ENCODE measurements at regions not wholly inside any gene's neighbourhood (a gene's known extent, or its start where the extent isn't known, plus 50 kb on each side); places are given as distances from the start of the nearest gene placed in this dataset.

DNA sequence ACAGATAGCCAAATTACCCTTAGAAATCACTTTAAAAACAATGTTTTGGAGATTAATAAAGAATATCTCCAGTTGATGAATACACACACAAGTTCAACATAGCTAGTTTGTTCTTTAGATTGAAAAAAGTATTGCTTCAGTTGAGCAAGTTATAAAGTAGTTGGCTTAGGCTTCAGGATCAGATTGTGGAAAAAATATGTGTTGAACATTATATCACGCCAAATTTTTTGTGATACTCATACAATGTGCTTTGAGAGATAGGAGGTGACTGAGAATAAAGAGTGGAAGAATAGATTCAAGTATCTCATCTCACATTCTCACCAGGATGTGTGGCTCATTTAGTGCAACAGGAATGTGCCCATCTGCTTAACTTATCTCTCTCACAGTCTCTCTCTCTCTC, 553.3 kb downstream of the HTR7 start:
- TF ChIP-seq RNF2 (IDR thresholded peaks at IDR 0.05; ENCODE audit: borderline replicate concordance, low read depth) = no peak
- ATAC-seq (no peak), FAIRE-seq (no peak), DNase-seq (ENCODE audit: low read depth in 1 of 2, low spot score in 1 of 2) (no peak)
- H3K4me1 ChIP-seq = no peaks in the 10 kb centered on the region; the same call in 2 of the 3 replicates
- ChIA-PET CTCF (no interaction called here), POLR2A (no interaction called here)
- H3K4me2 ChIP-seq = no peak overlapping the region
- H3K27ac ChIP-seq = no peak overlapping the region
- H3K9me3 ChIP-seq = no peaks in the 10 kb centered on the region
- WGBS (ENCODE audit: missing lambda C conversion rate) = 0% methylated on average over 1 of the region's 1 CpG
- H3K4me3 ChIP-seq = no peak overlapping the region

DNA sequence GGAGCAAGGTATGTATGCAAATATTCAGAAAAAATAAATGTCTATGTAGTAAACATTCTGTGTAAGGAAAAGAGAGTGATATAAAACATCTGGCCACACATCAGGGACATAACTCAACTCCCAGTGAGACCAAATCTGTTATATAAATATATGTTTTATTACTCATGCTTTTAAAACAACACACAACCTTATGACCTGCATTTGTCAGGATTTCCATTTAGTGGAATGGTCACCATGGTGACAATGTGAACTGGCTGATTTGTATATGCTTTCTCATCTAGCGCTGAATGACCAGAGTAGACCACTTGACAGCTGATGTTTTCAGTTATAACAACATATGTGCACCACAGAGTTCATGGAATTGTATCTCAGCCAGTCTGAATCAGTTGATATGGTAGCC, 551.7 kb downstream of the HTR7 start:
- H3K9me3 ChIP-seq = no peaks in the 10 kb centered on the region
- DNase-seq (ENCODE audit: low read depth in 1 of 2, low spot score in 1 of 2) (peak in 1 of 2 experiments; percentile 57), FAIRE-seq (no peak), ATAC-seq (peak in 1 of 2 experiments; percentile 39; a peak in 3 of 6 replicates)
- POLR2A ChIA-PET = no interaction called here
- CTCF ChIA-PET = no interaction called here
- no peaks in the 10 kb centered on the region; the same call in 2 of the 3 replicates for H3K4me1 ChIP-seq
- 6% methylated on average over 1 of the region's 1 CpG for WGBS (ENCODE audit: missing lambda C conversion rate)
- H3K4me2 ChIP-seq = no peak overlapping the region
- no peak overlapping the region for H3K4me3 ChIP-seq
- no peak for TF ChIP-seq FOXS1 (CRISPR knock-in tag; IDR thresholded peaks at IDR 0.05)
- H3K27ac ChIP-seq = no peak overlapping the region

DNA sequence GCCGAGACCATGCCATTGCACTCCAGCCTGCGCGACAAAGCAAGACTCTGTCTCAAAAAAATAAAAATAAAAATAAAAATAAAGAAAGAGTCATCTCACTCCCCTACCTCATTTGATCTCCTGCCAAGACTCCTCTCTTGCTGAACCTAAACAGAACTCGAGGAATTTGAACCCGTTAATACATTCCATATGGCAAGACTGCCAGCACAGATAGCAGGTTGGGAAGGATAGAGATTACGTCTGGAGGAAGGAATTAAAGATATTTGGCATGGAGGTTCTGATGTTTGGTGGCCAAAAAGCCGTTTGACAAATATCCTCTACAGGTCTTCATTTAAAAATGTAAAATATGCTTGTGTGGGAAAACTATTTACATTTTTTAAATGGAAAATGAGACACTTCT, 549.6 kb downstream of the HTR7 start:
- no peak for TF ChIP-seq HOXA7 (CRISPR knock-in tag; IDR thresholded peaks at IDR 0.05)
- H3K9me3 ChIP-seq = 0 out of 3 replicates have a peak, but pooled peaks cover 4% of the 10 kb centered on the region
- ATAC-seq = no peak
- no peak overlapping the region for H3K27ac ChIP-seq
- H3K4me3 ChIP-seq = no peak overlapping the region
- WGBS (ENCODE audit: missing lambda C conversion rate) = 40% methylated on average over 7 of the region's 7 CpGs
- FAIRE-seq = no peak
- DNase-seq (ENCODE audit: low read depth in 1 of 2, low spot score in 1 of 2) = no peak
- H3K4me1 ChIP-seq = no peaks in the 10 kb centered on the region; the same call in 2 of the 3 replicates
- CTCF ChIA-PET = no interaction called here
- no peak overlapping the region for H3K4me2 ChIP-seq
- POLR2A ChIA-PET = no interaction called here

DNA sequence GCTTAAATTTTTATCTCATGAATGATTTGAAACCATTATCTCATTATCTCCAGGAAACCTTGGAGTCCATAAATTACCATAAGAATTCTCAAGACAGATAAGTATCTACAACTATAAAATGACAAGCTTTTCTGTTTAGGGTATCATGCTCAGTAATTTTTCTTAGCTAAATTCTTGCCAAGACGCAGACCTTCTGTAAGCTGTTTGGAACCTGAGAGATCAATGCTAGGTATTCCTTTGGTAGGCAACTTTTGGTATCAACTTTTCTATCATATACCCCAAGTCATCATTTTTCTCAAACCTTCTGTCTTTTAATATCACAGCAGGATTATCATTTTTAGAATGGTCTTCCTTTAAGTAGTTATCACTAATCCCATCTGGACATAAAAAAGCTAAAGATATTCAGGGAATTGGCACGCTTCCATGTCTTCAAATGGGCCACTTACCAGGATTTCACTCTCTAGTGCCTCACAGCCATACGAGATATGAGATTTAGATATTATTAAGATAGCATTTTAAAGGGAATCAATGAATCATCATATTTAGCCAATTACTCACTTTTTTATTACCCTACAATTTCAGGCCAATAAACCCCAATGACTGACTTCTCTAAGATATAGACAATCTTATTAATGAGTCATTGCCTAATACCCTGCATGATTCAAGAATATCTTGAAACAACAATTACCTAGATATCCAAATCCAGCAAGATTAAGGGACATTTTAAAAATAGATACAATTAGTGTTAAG, 544.1 kb downstream of the HTR7 start:
- ATAC-seq (no peak), FAIRE-seq (no peak)

DNA sequence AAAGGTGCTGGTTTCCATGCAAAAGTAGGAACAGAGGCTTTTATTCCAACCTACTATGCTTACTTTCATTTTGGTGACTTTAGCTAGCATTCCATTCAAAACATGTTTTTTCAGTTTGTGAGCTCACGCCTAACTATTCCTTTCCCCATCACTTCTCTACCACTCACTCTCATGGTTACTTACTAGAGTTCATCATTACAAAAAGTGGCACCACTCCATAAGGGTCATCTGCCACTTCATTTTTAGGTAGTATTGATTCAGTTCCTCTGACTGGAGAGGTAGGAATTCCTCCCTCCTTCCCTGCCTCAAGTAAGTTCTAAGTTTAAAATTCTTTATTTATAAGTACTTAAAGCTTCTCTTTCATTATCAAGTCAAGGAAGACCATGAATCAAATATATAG, 543.1 kb downstream of the HTR7 start:
- no peak overlapping the region for H3K4me3 ChIP-seq
- TF ChIP-seq BHLHE40 (IDR thresholded peaks at IDR 0.05; ENCODE audit: low read depth, low read length) (no peak), NR3C1 (IDR thresholded peaks at IDR 0.05) (no peak), CHD2 (IDR thresholded peaks at IDR 0.05; ENCODE audit: low read length, partially characterized antibody) (no peak), SMC3 (IDR thresholded peaks at IDR 0.05) (no peak), CEBPB (IDR thresholded peaks at IDR 0.05) (no peak), TP53 (CRISPR knock-in tag; IDR thresholded peaks at IDR 0.05) (no peak), KDM5A (IDR thresholded peaks at IDR 0.05) (no peak), POLR2AphosphoS2 (conservative IDR thresholded peaks at IDR 0.05; ENCODE audit: low read length) (no peak), HEYL (CRISPR knock-in tag; IDR thresholded peaks at IDR 0.05) (no peak), JUNB (IDR thresholded peaks at IDR 0.05) (no peak), FOXS1 (CRISPR knock-in tag; IDR thresholded peaks at IDR 0.05) (no peak), HDAC2 (IDR thresholded peaks at IDR 0.05) (no peak)
- TF ChIP-seq, protein P1, sequence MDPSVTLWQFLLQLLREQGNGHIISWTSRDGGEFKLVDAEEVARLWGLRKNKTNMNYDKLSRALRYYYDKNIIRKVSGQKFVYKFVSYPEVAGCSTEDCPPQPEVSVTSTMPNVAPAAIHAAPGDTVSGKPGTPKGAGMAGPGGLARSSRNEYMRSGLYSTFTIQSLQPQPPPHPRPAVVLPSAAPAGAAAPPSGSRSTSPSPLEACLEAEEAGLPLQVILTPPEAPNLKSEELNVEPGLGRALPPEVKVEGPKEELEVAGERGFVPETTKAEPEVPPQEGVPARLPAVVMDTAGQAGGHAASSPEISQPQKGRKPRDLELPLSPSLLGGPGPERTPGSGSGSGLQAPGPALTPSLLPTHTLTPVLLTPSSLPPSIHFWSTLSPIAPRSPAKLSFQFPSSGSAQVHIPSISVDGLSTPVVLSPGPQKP (IDR thresholded peaks at IDR 0.05; ENCODE audit: low read depth, low read length) = no peak
- WGBS (ENCODE audit: missing lambda C conversion rate) = 73% methylated on average over 1 of the region's 1 CpG
- no peak overlapping the region for H3K27ac ChIP-seq
- 0 out of 3 replicates have a peak overlapping the region, but pooled peaks have one; percentile 3 for H3K4me2 ChIP-seq
- no peak for FAIRE-seq
- ChIA-PET CTCF (no interaction called here), POLR2A (no interaction called here)
- no peak for DNase-seq (ENCODE audit: low read depth in 1 of 2, low spot score in 1 of 2)
- no peak for ATAC-seq
- peaks cover 24% of the 10 kb centered on the region for H3K4me1 ChIP-seq
- 0 out of 3 replicates have a peak, but pooled peaks cover 4% of the 10 kb centered on the region for H3K9me3 ChIP-seq

More for the DNA sequence above, 544.1 kb downstream of the HTR7 start:
- ChIA-PET CTCF (interaction anchor here (1.5 kb wide), 1 partner anchor 8 kb away, joined by 4 read pairs; no protein-coding TSS in a partner anchor), POLR2A (no interaction called here)
- WGBS (ENCODE audit: missing lambda C conversion rate) = 36% methylated on average over 3 of the region's 3 CpGs
- Histone ChIP-seq H3K27ac (no peak overlapping the region), H3K4me1 (peaks cover 17% of the 10 kb centered on the region; the same call in 2 of the 3 replicates), H3K4me2 (peak overlapping the region; percentile 3; the same call in 1 of the 3 replicates), H3K9me3 (0 out of 3 replicates have a peak, but pooled peaks cover 4% of the 10 kb centered on the region), H3K4me3 (no peak overlapping the region)
- no peak for DNase-seq (ENCODE audit: low read depth in 1 of 2, low spot score in 1 of 2)
- TF ChIP-seq EHMT2 (IDR thresholded peaks at IDR 0.05; ENCODE audit: low read depth) = no peak
- TF ChIP-seq GATA3 (IDR thresholded peaks at IDR 0.05; ENCODE audit: borderline replicate concordance) = peak; percentile 47; the same call in 1 of the 2 replicates
- TF ChIP-seq JUNB (IDR thresholded peaks at IDR 0.05) = peak; percentile 56; the same call in 1 of the 2 replicates
- TF ChIP-seq FOSL2 (IDR thresholded peaks at IDR 0.05) = no peak; the same call in 1 of the 2 replicates
- peak; percentile 49 for TF ChIP-seq FOSL2 (CRISPR knock-in tag; IDR thresholded peaks at IDR 0.05)
